LHCN-M2 (cell line): ENCODE measurements at regions not wholly inside any gene's neighbourhood (a gene's known extent, or its start where the extent isn't known, plus 50 kb on each side); places are given as distances from the start of the nearest gene placed in this dataset.

Experiments used
- DNase-seq: peaks from one replicate; pipeline ENCODE4 v3.0.0-alpha.2; 2012; ENCODE audit warnings: low read depth

DNA sequence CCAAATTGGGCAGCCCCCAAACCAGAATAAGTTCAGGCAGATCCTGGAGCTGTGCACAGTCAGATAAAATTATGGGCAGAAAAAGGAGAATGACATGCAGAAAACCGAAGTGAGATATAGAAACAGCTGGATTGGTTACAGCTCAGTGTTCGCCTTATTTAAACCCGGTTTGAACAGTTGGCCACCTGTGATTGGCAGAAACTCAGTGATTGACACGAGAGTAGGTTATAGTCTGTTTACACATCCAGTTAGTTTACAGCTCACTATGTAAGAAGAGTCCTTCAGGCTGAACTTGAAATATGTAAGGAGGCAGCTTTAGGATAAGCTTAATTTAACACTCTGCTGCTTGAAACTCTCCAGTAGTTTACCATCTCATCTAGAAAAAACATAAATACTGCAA, 271.6 kb upstream of the ARRDC4 start:
- no peak for DNase-seq

DNA sequence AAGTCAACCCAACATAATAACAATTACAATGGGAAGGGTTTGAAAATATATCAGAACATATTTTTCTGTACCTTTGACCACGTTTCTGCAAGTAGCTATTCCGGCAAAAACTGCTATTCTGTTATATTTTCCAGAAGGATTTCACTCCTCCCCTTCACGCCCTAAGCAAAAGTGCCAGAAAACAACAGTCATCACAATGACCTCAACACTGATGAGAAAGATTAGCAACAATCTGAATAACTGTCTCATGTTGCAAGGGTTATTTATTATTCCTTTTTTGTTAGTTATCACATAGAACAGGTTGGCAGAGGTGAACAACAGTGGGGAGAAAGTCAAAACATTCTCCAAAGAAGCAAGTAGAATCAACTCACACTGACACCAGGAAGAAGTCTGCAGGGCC, 269.4 kb upstream of the ARRDC4 start:
- DNase-seq, result no peak

GRCh38 chr15:97691799-97692198, 268.7 kb upstream of the ARRDC4 start:
- DNase-seq, result no peak

DNA sequence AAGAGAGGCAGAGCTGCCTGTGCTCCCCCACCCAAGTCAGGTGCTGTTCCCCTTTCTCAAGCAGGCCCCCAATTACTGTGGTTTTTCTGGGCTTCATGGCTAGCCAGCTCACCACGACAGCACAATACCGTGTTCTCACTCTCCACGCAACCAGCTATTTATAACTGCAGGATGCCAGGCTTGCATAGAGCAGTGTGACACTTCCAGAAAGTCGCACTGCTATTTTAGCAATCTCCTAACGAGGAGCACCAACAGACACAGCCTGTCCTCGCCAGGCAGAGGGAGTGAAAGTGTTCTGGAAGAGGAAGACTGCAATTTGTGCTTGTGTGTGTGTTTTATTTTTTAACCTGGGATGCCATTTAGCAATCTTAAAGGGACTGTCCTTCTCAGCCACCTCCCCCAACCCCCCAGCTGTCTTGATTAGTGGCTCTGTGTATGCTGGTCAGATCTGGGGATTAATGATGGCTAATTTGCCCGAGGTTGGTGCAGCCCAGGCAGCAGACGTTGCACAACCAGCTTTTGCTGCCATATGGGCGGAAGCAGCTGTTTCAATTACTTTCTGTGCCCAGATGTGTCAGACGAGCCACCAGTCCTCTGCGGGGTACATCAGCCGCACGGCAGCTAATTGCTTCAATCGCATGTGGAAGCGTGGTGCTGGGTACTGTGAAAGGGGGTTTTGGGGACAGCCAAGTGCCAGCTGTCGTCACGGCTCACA, 268.0 kb upstream of the ARRDC4 start:
- no peak for DNase-seq

- DNase-seq, result no peak
Measured at GRCh38 chr15:97694456-97694855, 266.0 kb upstream of the ARRDC4 start.

- no peak for DNase-seq
Measured at GRCh38 chr15:97703400-97703799, 257.1 kb upstream of the ARRDC4 start.

GRCh38 chr15:97706059-97706458, 254.4 kb upstream of the ARRDC4 start:
- DNase-seq, result no peak

DNA sequence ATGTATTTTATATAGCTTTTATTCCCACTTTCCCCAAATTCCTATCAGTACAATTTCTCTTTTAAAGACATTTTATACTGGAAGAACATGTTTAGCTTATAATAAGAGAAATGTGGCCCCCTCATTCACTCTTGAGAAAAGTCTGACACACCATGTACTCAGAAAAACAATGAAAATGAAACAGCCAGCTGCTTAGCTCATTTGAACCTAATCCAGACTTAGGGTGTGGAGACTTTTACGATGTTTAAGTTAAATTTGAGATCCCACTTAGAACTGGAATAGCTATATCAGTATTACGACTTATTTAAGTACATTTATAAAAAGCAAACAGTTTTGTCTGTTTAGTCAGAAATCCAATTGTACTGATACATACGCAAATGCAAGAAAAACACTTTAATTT, 252.3 kb upstream of the ARRDC4 start:
- no peak for DNase-seq

GRCh38 chr15:97712530-97712929, 248.0 kb upstream of the ARRDC4 start:
- no peak for DNase-seq

GRCh38 chr15:97717806-97718205, 242.7 kb upstream of the ARRDC4 start:
- no peak for DNase-seq

DNA sequence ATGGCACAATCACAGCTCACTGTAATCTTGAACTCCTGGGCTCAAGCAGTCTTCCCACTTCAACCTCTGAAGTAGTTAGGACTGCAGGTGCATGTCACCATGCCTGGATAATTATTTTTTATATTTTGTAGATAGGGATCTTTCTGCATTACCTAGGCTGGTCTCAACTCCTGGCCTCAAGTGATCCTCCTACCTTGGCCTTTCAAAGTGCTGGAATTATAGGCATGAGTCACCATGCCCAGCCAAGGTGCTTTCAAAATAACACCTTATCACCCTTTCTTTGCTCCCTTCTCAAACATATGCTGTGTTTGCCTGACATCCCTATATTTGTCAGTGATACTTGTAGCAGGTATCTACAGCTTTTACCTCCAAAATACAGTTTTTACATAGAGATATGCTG, 242.0 kb upstream of the ARRDC4 start:
- no peak for DNase-seq

- no peak for DNase-seq
Measured at GRCh38 chr15:97728791-97729190, 231.7 kb upstream of the ARRDC4 start.

DNA sequence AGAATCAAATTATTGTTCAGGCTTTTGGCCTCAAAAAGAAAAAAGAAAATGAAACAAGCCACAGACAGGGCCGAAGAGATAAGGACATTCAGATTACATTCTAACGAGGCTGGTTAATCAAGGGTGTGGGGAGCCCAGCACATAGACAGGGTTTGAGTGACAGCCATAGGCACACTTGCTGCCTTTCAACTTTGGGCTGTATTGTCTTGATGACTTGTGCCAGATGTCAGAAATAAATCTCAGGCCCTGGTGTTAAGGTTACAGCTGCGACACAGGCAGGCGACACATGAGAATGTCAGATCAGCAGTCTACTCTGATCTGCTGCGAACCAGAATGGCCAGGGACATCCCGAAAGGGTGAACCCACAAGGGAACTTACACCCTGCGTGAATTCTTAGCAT, 231.2 kb upstream of the ARRDC4 start:
- no peak for DNase-seq

DNA sequence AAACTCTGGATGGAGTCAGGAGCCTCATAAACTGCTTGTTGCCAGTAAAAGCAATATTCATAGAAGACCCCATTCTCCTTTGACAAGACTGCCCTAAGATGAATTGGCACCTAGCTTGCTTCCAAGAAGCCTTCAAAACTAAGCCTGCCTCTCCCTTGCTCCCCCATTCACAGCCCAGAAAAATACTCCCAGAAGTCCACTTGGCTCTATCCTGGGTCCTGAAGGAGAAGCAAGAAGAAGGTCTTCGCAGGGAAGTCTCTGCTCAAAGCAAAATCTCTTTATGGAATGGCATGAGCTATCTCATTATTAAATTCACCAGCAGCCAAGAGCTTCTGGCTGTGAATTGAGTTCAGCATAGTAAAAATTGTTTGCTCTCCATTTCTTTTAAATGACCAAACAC, 230.2 kb upstream of the ARRDC4 start:
- DNase-seq, result no peak

- no peak for DNase-seq
Measured at GRCh38 chr15:97731859-97732258, 228.6 kb upstream of the ARRDC4 start.

DNA sequence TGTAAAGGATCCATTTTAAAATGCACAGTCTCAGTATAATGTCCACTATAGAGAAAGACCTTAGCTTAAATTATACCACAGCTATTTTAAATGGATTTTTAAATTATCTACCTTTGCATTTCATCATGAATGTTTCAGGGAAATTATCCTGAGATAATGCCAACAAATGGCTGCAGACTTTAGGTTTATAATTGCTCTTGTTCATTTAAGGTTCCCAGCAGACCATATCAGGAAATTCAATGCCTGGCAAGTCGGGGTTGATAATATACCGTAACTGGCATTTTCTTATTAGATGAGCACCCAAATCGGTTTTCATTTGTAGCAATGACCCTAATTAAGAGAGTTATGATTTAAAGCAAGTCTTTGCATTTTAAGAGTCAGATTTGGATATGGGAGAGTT, 227.1 kb upstream of the ARRDC4 start:
- DNase-seq, result no peak

GRCh38 chr15:97736748-97737147, 223.8 kb upstream of the ARRDC4 start:
- no peak for DNase-seq

DNA sequence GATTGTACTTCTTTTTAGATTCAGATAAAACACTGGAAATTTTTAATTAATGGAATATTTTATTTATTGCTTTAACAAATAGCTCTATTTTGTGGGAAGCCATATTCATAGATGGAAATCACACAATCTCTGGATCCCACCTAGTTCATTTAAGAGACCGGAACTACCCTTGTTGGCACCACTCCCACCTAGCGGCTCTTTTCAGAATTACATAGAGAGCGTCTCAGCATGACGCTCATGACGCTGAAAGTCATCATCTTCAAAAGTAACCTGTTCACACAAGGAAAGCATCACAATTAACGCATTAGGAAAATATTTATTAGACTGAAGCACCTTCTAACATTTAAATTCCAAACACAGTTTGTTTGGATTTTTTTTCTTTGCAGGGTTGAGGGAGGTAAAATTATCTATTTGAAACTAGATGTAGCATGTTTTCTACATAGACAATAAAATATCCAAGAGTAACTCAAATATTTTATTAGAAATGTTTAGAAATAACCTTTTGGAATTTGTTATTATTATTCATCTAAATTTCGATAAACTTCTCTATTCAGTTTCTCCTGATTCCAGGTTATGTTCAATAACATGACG, 214.9 kb upstream of the ARRDC4 start:
- DNase-seq, result no peak

- DNase-seq, result no peak
Measured at GRCh38 chr15:97747342-97747741, 213.2 kb upstream of the ARRDC4 start.

DNA sequence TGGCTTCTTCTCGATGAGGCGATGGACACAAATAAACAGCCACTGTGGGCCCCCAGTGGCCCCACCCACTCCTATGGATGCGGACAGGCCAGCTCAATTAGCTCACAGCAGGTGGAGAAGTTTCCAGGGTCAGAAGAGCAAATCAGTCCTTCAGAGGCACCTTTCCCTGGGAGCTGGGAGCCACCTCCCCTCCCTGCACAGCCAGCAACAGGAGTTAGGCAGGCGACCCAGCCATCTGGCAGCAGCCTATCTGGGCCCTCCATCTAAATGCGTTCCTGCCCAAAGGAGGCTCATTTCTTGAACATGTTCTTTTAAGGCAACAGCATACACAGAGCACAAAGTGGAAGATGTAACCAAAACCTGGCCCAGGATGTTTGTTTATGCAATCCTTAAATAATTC, 211.9 kb upstream of the ARRDC4 start:
- no peak for DNase-seq

- DNase-seq, result no peak
Measured at GRCh38 chr15:97750060-97750459, 210.4 kb upstream of the ARRDC4 start.

DNA sequence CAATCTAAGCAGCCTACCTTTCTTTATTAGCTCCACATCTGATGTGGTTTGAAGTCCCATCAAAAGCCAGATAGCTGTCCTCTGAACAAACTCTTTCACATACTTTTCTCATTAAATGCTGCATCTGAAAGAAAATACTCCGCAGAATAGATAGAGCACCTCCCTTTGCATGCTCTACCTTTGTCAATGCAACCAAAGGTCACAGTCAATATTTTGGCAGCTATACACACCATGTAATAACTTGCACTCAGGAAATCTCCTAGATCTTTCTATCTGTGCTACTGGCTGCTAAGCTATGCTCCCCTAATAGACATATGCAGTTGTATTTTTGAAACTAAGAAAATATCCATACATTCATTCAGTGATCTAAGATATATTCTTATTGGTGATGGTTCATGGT, 204.8 kb upstream of the ARRDC4 start:
- no peak for DNase-seq

- DNase-seq, result peak; percentile 58
Measured at GRCh38 chr15:97759363-97759762, 201.1 kb upstream of the ARRDC4 start.

GRCh38 chr15:97761110-97761509, 199.4 kb upstream of the ARRDC4 start:
- DNase-seq, result no peak
